Endothelial cell (in vitro differentiated cells): ENCODE measurements at regions not wholly inside any gene's neighbourhood (a gene's known extent, or its start where the extent isn't known, plus 50 kb on each side); places are given as distances from the start of the nearest gene placed in this dataset.

Experiments used
- DNase-seq: peaks from one replicate; pipeline ENCODE4 v3.0.0; 2021; ENCODE audit warnings: low spot score
- H3K27ac Mint-ChIP-seq: one replicate; pipeline ENCODE4 v1.8.0; 2021; ENCODE audit warnings: mixed read lengths, inconsistent platforms; ENCODE audit not compliant: unreplicated experiment
- H3K27me3 Mint-ChIP-seq: one replicate; pipeline ENCODE4 v1.8.0; 2021; ENCODE audit warnings: mild to moderate bottlenecking, moderate library complexity, mixed read lengths, inconsistent platforms; ENCODE audit not compliant: unreplicated experiment
- H3K36me3 Mint-ChIP-seq: one replicate; pipeline ENCODE4 v1.8.0; 2021; ENCODE audit warnings: mild to moderate bottlenecking, low read depth, mixed read lengths, inconsistent platforms; ENCODE audit not compliant: unreplicated experiment
- H3K4me1 Mint-ChIP-seq: one replicate; pipeline ENCODE4 v1.8.0; 2021; ENCODE audit warnings: mild to moderate bottlenecking, mixed read lengths, inconsistent platforms; ENCODE audit not compliant: unreplicated experiment
- H3K4me3 Mint-ChIP-seq: one replicate; pipeline ENCODE4 v1.8.0; 2021; ENCODE audit warnings: mild to moderate bottlenecking, mixed read lengths, inconsistent platforms; ENCODE audit not compliant: unreplicated experiment
- H3K9me3 Mint-ChIP-seq: one replicate; pipeline ENCODE4 v1.8.0; 2021; ENCODE audit warnings: mixed read lengths, inconsistent platforms; ENCODE audit not compliant: unreplicated experiment
- CTCF ChIP-seq: fragments of 200-600 bp; sonication (generic); IDR thresholded peaks from one replicate; pipeline ENCODE4 v1.5.0; 2021; ENCODE audit warnings: antibody characterized with exemption; ENCODE audit not compliant: unreplicated experiment

- Mint-ChIP-seq H3K4me3 (no peak overlapping the region), H3K4me1 (peaks cover 10% of the 10 kb centered on the region), H3K27me3 (no peaks in the 10 kb centered on the region), H3K27ac (no peak overlapping the region), H3K9me3 (no peaks in the 10 kb centered on the region), H3K36me3 (no peaks in the 10 kb centered on the region)
- no peak for TF ChIP-seq CTCF
- no peak for DNase-seq
Measured at GRCh38 chr6:12608016-12608860, 108.3 kb upstream of the PHACTR1 start.

- Mint-ChIP-seq H3K36me3 (no peaks in the 10 kb centered on the region), H3K4me1 (peaks cover 9% of the 10 kb centered on the region), H3K27ac (no peak overlapping the region), H3K27me3 (no peaks in the 10 kb centered on the region), H3K4me3 (no peak overlapping the region), H3K9me3 (no peaks in the 10 kb centered on the region)
- TF ChIP-seq CTCF: no peak
- DNase-seq: no peak
Measured at GRCh38 chr6:12608874-12609273, 107.7 kb upstream of the PHACTR1 start.

DNA sequence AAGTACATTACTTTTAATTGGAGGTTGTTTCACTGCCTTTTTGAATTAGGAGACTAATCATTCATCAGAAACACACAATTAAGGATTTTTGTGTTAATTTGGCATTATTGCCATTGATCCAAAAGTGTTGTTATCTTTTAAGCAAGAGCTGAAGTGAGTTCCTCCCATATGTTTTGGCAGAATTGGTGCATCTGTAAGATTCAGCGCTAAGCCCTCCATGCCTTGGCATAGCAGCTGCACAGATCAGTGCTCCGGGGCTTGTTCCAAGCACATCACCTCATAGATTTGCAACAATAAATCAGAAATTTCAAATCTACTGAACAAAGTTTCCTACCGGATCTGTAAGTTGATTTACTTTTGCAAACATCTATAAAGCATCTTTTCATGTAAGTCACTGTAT is 106.8 kb upstream of the PHACTR1 start:
- TF ChIP-seq CTCF: no peak
- peaks cover 9% of the 10 kb centered on the region for H3K4me1 Mint-ChIP-seq
- H3K4me3 Mint-ChIP-seq: no peak overlapping the region
- H3K27me3 Mint-ChIP-seq: no peaks in the 10 kb centered on the region
- H3K9me3 Mint-ChIP-seq: no peaks in the 10 kb centered on the region
- no peaks in the 10 kb centered on the region for H3K36me3 Mint-ChIP-seq
- no peak overlapping the region for H3K27ac Mint-ChIP-seq
- DNase-seq: no peak

DNA sequence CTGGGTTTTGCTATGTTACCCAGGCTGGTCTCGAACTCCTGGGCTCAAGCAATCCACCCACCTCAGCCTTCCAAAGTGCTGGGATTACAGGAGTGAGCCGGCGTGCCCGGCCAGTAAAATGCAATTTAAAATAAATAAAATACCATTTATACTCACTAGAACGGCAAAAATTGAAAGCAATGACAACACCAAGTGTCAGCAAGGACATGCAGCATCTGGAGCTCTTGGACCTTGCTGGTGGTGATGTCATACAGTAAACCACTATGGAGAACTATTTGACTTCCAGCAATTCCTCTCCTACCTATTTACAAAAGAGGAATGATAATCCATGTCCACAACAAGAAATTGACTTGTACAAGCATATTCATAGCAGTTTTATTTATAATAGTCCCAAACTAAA is 105.7 kb upstream of the PHACTR1 start:
- no peaks in the 10 kb centered on the region for H3K27me3 Mint-ChIP-seq
- peaks cover 9% of the 10 kb centered on the region for H3K4me1 Mint-ChIP-seq
- no peaks in the 10 kb centered on the region for H3K9me3 Mint-ChIP-seq
- no peak for DNase-seq
- no peaks in the 10 kb centered on the region for H3K36me3 Mint-ChIP-seq
- no peak overlapping the region for H3K27ac Mint-ChIP-seq
- no peak overlapping the region for H3K4me3 Mint-ChIP-seq
- no peak for TF ChIP-seq CTCF

GRCh38 chr6:12613811-12614210 is 102.8 kb upstream of the PHACTR1 start:
- Mint-ChIP-seq H3K9me3 (no peaks in the 10 kb centered on the region), H3K4me3 (no peak overlapping the region), H3K36me3 (no peaks in the 10 kb centered on the region), H3K27me3 (no peaks in the 10 kb centered on the region), H3K27ac (no peak overlapping the region), H3K4me1 (peaks cover 2% of the 10 kb centered on the region)
- no peak for TF ChIP-seq CTCF
- DNase-seq: no peak
